HepG2 (cell line): ENCODE measurements at regions not wholly inside any gene's neighbourhood (a gene's known extent, or its start where the extent isn't known, plus 50 kb on each side); places are given as distances from the start of the nearest gene placed in this dataset.

Experiments used
- EZH2 ChIP-seq: conservative IDR thresholded peaks from 2 replicates; pipeline ENCODE4 v1.6.1; 2012; ENCODE audit warnings: mild to moderate bottlenecking, low read depth, low read length, moderate library complexity
- SP2 ChIP-seq: sonication (generic); formaldehyde crosslinking; IDR thresholded peaks from 2 replicates; pipeline ENCODE4 v1.5.1; 2020; ENCODE audit warnings: mild to moderate bottlenecking, missing genetic modification reagents
- ZNF792 ChIP-seq: IDR thresholded peaks from 2 replicates; pipeline ENCODE4 v1.6.1; 2016
- TF ChIP-seq, protein P1 (sequence below): sonication (generic); formaldehyde crosslinking; IDR thresholded peaks from 2 replicates; pipeline ENCODE4 v1.5.0; 2020; ENCODE audit warnings: mild to moderate bottlenecking, missing genetic modification reagents, moderate library complexity
- TF ChIP-seq, protein P2 (sequence below): sonication (generic); formaldehyde crosslinking; IDR thresholded peaks from 2 replicates; pipeline ENCODE4 v1.9.0; 2021; ENCODE audit warnings: missing genetic modification reagents, borderline replicate concordance

DNA sequence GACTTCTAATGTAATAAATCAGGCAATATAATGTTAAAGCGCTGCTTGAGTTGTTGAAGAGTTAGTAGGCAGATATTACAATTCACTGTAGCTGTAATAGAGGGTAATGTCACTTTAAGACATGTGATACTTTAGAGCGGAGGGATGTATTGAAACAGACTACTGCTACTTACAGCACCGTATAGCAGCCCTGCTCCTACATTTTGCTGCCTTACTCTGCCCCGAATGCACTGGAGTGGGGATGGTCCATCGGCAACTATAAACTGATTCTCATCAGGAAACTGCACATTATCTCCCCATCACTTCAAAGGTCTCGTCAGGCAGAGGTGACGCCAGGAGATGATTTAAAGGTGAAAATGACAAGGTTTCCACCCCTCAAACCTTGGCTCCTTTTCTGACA is 349.7 kb upstream of the SUCLG2 start:
- no peak for TF ChIP-seq SP2
- TF ChIP-seq, protein P1, sequence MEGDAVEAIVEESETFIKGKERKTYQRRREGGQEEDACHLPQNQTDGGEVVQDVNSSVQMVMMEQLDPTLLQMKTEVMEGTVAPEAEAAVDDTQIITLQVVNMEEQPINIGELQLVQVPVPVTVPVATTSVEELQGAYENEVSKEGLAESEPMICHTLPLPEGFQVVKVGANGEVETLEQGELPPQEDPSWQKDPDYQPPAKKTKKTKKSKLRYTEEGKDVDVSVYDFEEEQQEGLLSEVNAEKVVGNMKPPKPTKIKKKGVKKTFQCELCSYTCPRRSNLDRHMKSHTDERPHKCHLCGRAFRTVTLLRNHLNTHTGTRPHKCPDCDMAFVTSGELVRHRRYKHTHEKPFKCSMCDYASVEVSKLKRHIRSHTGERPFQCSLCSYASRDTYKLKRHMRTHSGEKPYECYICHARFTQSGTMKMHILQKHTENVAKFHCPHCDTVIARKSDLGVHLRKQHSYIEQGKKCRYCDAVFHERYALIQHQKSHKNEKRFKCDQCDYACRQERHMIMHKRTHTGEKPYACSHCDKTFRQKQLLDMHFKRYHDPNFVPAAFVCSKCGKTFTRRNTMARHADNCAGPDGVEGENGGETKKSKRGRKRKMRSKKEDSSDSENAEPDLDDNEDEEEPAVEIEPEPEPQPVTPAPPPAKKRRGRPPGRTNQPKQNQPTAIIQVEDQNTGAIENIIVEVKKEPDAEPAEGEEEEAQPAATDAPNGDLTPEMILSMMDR (CRISPR knock-in tag), result no peak
- TF ChIP-seq EZH2, result no peak
- TF ChIP-seq, protein P2, sequence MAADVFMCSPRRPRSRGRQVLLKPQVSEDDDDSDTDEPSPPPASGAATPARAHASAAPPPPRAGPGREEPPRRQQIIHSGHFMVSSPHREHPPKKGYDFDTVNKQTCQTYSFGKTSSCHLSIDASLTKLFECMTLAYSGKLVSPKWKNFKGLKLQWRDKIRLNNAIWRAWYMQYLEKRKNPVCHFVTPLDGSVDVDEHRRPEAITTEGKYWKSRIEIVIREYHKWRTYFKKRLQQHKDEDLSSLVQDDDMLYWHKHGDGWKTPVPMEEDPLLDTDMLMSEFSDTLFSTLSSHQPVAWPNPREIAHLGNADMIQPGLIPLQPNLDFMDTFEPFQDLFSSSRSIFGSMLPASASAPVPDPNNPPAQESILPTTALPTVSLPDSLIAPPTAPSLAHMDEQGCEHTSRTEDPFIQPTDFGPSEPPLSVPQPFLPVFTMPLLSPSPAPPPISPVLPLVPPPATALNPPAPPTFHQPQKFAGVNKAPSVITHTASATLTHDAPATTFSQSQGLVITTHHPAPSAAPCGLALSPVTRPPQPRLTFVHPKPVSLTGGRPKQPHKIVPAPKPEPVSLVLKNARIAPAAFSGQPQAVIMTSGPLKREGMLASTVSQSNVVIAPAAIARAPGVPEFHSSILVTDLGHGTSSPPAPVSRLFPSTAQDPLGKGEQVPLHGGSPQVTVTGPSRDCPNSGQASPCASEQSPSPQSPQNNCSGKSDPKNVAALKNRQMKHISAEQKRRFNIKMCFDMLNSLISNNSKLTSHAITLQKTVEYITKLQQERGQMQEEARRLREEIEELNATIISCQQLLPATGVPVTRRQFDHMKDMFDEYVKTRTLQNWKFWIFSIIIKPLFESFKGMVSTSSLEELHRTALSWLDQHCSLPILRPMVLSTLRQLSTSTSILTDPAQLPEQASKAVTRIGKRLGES, result no peak
- TF ChIP-seq ZNF792 (CRISPR knock-in tag), result no peak
